ENCODE measurements at regions not wholly inside any gene's neighbourhood (a gene's known extent, or its start where the extent isn't known, plus 50 kb on each side); places are given as distances from the start of the nearest gene placed in this dataset.

GRCh38 chr2:217515615-217516309 lies 487.0 kb downstream of the TNS1 start:
- no peak for DNase-seq

- DNase-seq = no peak
Measured at GRCh38 chr2:217513258-217513657, 489.5 kb downstream of the TNS1 start.

- DNase-seq = no peak
Measured at GRCh38 chr2:217512728-217513127, 490.1 kb downstream of the TNS1 start.

- no peak for DNase-seq
Measured at GRCh38 chr2:217512259-217512658, 490.5 kb downstream of the TNS1 start.

GRCh38 chr2:217511850-217512249 lies 490.9 kb downstream of the TNS1 start:
- no peak for DNase-seq

GRCh38 chr2:217510771-217511291 lies 492.0 kb downstream of the TNS1 start:
- no peak for DNase-seq

- no peak for DNase-seq
Measured at GRCh38 chr2:217505303-217505702, 497.5 kb downstream of the TNS1 start.

- DNase-seq = no peak
Measured at GRCh38 chr2:217501887-217502286, 500.9 kb downstream of the TNS1 start.

GRCh38 chr2:217497843-217498377 lies 504.9 kb downstream of the TNS1 start:
- DNase-seq = no peak

GRCh38 chr2:217494557-217494956 lies 508.2 kb downstream of the TNS1 start:
- no peak for DNase-seq

- DNase-seq = no peak
Measured at GRCh38 chr2:217491271-217491670, 511.5 kb downstream of the TNS1 start.

- DNase-seq = no peak
Measured at GRCh38 chr2:217489145-217489960, 513.4 kb downstream of the TNS1 start.

- DNase-seq = no peak
Measured at GRCh38 chr2:217484046-217484445, 518.7 kb downstream of the TNS1 start.

- no peak for DNase-seq
Measured at GRCh38 chr2:217482056-217482710, 520.6 kb downstream of the TNS1 start.

- no peak for DNase-seq
Measured at GRCh38 chr2:217481577-217481976, 521.2 kb downstream of the TNS1 start.

- DNase-seq = no peak
Measured at GRCh38 chr2:217479566-217479965, 523.2 kb downstream of the TNS1 start.

GRCh38 chr2:217478831-217479455 lies 523.9 kb downstream of the TNS1 start:
- no peak for DNase-seq

GRCh38 chr2:217477583-217477982 lies 525.2 kb downstream of the TNS1 start:
- no peak for DNase-seq

- no peak for DNase-seq
Measured at GRCh38 chr2:217475791-217476190, 527.0 kb downstream of the TNS1 start.

- DNase-seq = no peak
Measured at GRCh38 chr2:217475101-217475500, 527.7 kb downstream of the TNS1 start.

GRCh38 chr2:217471319-217471718 lies 531.5 kb downstream of the TNS1 start:
- DNase-seq = no peak

GRCh38 chr2:217469203-217469810 lies 533.5 kb downstream of the TNS1 start:
- DNase-seq = no peak

Data from GF-D8 (cell line).